ENCODE measurements at regions not wholly inside any gene's neighbourhood (a gene's known extent, or its start where the extent isn't known, plus 50 kb on each side); places are given as distances from the start of the nearest gene placed in this dataset.

- TF ChIP-seq CTCF (IDR thresholded peaks at IDR 0.05; ENCODE audit: insufficient read depth, low read depth, low read length), result no peak
- TF ChIP-seq EZH2 (IDR thresholded peaks at IDR 0.05; ENCODE audit: insufficient read depth, low read length), result no peak
Measured at GRCh38 chr13:71291842-71292146, 575.2 kb downstream of the DACH1 start.

Data from astrocyte (in vitro differentiated cells and primary cell).